H9 (cell line): ENCODE measurements at regions not wholly inside any gene's neighbourhood (a gene's known extent, or its start where the extent isn't known, plus 50 kb on each side); places are given as distances from the start of the nearest gene placed in this dataset.

Experiments
- DNase-seq: peaks from one replicate; pipeline ENCODE4 v3.0.0-alpha.2; 2017
- H2AFZ ChIP-seq: one replicate; pipeline ENCODE4 v1.6.1; 2013; ENCODE audit warnings: mild to moderate bottlenecking, low read length, control low read depth, moderate library complexity
- H2AK5ac ChIP-seq: 2 replicates; pipeline ENCODE4 v1.6.1; 2013; ENCODE audit warnings: low read length, control low read depth, mixed read lengths; ENCODE audit not compliant: insufficient read length
- H2BK120ac ChIP-seq: one replicate; pipeline ENCODE4 v1.6.1; 2013; ENCODE audit warnings: low read depth, mild to moderate bottlenecking, low read length, control low read depth, inconsistent platforms; ENCODE audit not compliant: poor library complexity, severe bottlenecking
- H2BK12ac ChIP-seq: 2 replicates; pipeline ENCODE4 v1.6.1; 2013; ENCODE audit warnings: low read length, control low read depth, mixed read lengths, low read depth; ENCODE audit not compliant: insufficient read length
- H2BK15ac ChIP-seq: 2 replicates; pipeline ENCODE4 v1.6.1; 2013; ENCODE audit warnings: low read depth, low read length, control low read depth
- H2BK20ac ChIP-seq: one replicate; pipeline ENCODE4 v1.6.1; 2013; ENCODE audit warnings: low read depth, mild to moderate bottlenecking, low read length, control low read depth, inconsistent platforms; ENCODE audit not compliant: poor library complexity, severe bottlenecking
- H2BK5ac ChIP-seq: 2 replicates; pipeline ENCODE4 v1.6.1; 2013; ENCODE audit warnings: low read length, control low read depth, mixed read lengths; ENCODE audit not compliant: insufficient read length
- H3K14ac ChIP-seq: 2 replicates; pipeline ENCODE4 v1.6.1; 2013; ENCODE audit warnings: low read length, control low read depth; ENCODE audit not compliant: insufficient read depth
- H3K18ac ChIP-seq: 2 replicates; pipeline ENCODE4 v1.6.1; 2013; ENCODE audit warnings: low read depth, mild to moderate bottlenecking, mixed read lengths, low read length, control low read depth; ENCODE audit not compliant: insufficient read length
- H3K23ac ChIP-seq: 2 replicates; pipeline ENCODE4 v1.6.1; 2013; ENCODE audit warnings: low read length, control low read depth, mixed read lengths, low read depth; ENCODE audit not compliant: insufficient read length
- H3K23me2 ChIP-seq: 2 replicates; pipeline ENCODE4 v1.6.1; 2013; ENCODE audit warnings: low read depth, mild to moderate bottlenecking, mixed read lengths, low read length, control low read depth; ENCODE audit not compliant: insufficient read length, poor library complexity, severe bottlenecking
- H3K27ac ChIP-seq: 2 replicates; pipeline ENCODE4 v1.5.1; 2013; ENCODE audit warnings: low read length, control low read depth, mixed read lengths, low read depth; ENCODE audit not compliant: insufficient read length
- H3K27me3 ChIP-seq: 2 replicates; pipeline ENCODE4 v1.6.1; 2013; ENCODE audit warnings: low read length, control low read depth, inconsistent platforms; ENCODE audit not compliant: insufficient read depth
- H3K4ac ChIP-seq: 2 replicates; pipeline ENCODE4 v1.6.1; 2013; ENCODE audit warnings: low read depth, mild to moderate bottlenecking, control low read depth, inconsistent platforms, low read length, moderate library complexity
- H3K4me1 ChIP-seq: 2 replicates; pipeline ENCODE4 v1.6.1; 2013; ENCODE audit warnings: low read length, control low read depth, inconsistent platforms; ENCODE audit not compliant: insufficient read depth
- H3K4me2 ChIP-seq: 2 replicates; pipeline ENCODE4 v1.6.1; 2013; ENCODE audit warnings: low read length, control low read depth, mixed read lengths; ENCODE audit not compliant: insufficient read length, insufficient read depth
- H3K56ac ChIP-seq: 2 replicates; pipeline ENCODE4 v1.6.1; 2013; ENCODE audit warnings: low read depth, mild to moderate bottlenecking, mixed read lengths, low read length, control low read depth; ENCODE audit not compliant: insufficient read length
- H3K79me1 ChIP-seq: 2 replicates; pipeline ENCODE4 v1.6.1; 2013; ENCODE audit warnings: low read depth, mild to moderate bottlenecking, moderate library complexity, low read length, control low read depth, inconsistent platforms; ENCODE audit not compliant: insufficient read depth, poor library complexity, severe bottlenecking
- H3K79me2 ChIP-seq: 2 replicates; pipeline ENCODE4 v1.6.1; 2013; ENCODE audit warnings: low read length, control low read depth, inconsistent platforms; ENCODE audit not compliant: insufficient read depth
- H3K9ac ChIP-seq: 2 replicates; pipeline ENCODE4 v1.6.1; 2013; ENCODE audit warnings: low read length, control low read depth, mixed read lengths; ENCODE audit not compliant: insufficient read length; ENCODE audit errors: extremely low read depth
- H3K9me3 ChIP-seq: one replicate; pipeline ENCODE4 v1.6.1; 2013; ENCODE audit warnings: low read depth, low read length, inconsistent platforms; ENCODE audit not compliant: control insufficient read depth
- H3T11ph ChIP-seq: one replicate; pipeline ENCODE4 v1.6.1; 2013; ENCODE audit warnings: mild to moderate bottlenecking, low read length, control low read depth, inconsistent platforms
- H4K20me1 ChIP-seq: one replicate; pipeline ENCODE4 v1.6.1; 2013; ENCODE audit not compliant: control insufficient read depth, insufficient read length, insufficient read depth
- H4K5ac ChIP-seq: 2 replicates; pipeline ENCODE4 v1.6.1; 2013; ENCODE audit warnings: low read depth, mild to moderate bottlenecking, mixed read lengths, low read length, control low read depth; ENCODE audit not compliant: insufficient read length
- H4K8ac ChIP-seq: replicated peaks from 2 replicates; pipeline ENCODE4 v1.6.1; 2013; ENCODE audit warnings: low read length, control low read depth, mixed read lengths, low read depth; ENCODE audit not compliant: insufficient read length
- H4K91ac ChIP-seq: 2 replicates; pipeline ENCODE4 v1.6.1; 2013; ENCODE audit warnings: low read depth, mild to moderate bottlenecking, moderate library complexity, mixed read lengths, low read length, control low read depth; ENCODE audit not compliant: insufficient read length
- H3K27ac Mint-ChIP-seq, 3 experiments: 2 replicates in 2 of 3; 3 replicates in 1 of 3; pipeline ENCODE4 v1.8.0; 2020 to 2021; ENCODE audit warnings: mixed read lengths in 3 of 3, mild to moderate bottlenecking in 1 of 3, moderate library complexity in 1 of 3
- H3K27me3 Mint-ChIP-seq: 2 replicates; pipeline ENCODE4 v1.8.0; 2021; ENCODE audit warnings: low read depth, mild to moderate bottlenecking, moderate library complexity, mixed read lengths
- H3K36me3 Mint-ChIP-seq, 3 experiments: 2 replicates in 2 of 3; 3 replicates in 1 of 3; pipeline ENCODE4 v1.8.0; 2020 to 2021; ENCODE audit warnings: low read depth in 3 of 3, mixed read lengths in 3 of 3; ENCODE audit not compliant: insufficient read depth in 1 of 3
- H3K4me1 Mint-ChIP-seq, 2 experiments: 2 replicates each; pipeline ENCODE4 v1.8.0; 2020; ENCODE audit warnings: mixed read lengths in 2 of 2
- H3K4me3 Mint-ChIP-seq, 2 experiments: 2 replicates in 1 of 2; 3 replicates in 1 of 2; pipeline ENCODE4 v1.8.0; 2020 to 2021; ENCODE audit warnings: mild to moderate bottlenecking in 2 of 2, mixed read lengths in 2 of 2, moderate library complexity in 1 of 2
- H3K9me3 Mint-ChIP-seq, 2 experiments: 2 replicates in 1 of 2; 3 replicates in 1 of 2; pipeline ENCODE4 v1.8.0; 2020; ENCODE audit warnings: mild to moderate bottlenecking in 2 of 2, mixed read lengths in 2 of 2, moderate library complexity in 1 of 2
- WGBS: extraction: QIAGEN DNeasy Blood & Tissue Kit; methylation state at CpG from one replicate; pipeline ENCODE4 v1.1.7; 2013; ENCODE audit warnings: missing lambda C conversion rate, low lambda C conversion rate, mixed read lengths; ENCODE audit not compliant: insufficient read length; ENCODE audit errors: extremely low coverage; 5-methylcytosine and 5-hydroxymethylcytosine counted together
- TF ChIP-seq, protein P1 (sequence below): fragments of 200-600 bp; sonication (generic); conservative IDR thresholded peaks from 3 replicates; pipeline ENCODE4 v1.8.0; 2021; ENCODE audit warnings: antibody characterized with exemption, mild to moderate bottlenecking

DNA sequence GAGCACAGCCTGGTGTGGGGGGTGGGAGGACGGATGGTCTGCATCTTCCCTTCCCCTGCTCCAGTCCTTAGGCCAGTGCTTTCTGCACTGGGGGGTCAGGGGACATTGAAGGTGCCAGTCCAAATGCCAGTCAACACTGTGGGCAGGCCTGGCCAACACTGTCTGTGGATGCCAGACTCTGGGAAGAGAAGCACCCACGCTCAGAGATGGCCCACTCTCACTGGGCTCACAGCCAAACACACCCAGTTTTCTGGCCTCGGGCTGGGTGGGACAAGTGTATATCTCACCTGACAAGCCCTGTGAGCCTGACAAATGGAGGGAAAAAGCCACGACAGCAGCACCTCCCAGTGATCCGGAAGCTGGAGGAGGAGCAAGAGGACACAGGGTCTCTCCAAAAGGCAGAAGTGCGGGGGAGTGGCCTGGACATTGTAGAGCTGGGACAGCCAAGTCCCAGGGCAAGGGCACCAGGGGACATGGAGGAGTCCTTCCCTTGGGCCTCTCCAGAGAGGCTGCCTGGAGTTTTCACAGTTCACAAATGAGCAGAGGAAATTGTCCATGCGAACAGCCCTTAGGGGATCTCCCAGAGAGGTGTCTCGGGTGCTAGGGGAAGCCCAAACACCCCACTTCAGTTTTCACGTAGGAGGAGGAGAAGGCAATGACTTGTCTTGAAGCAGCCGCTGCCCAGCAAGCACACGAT is 79.3 kb downstream of the SDC1 start:
- Histone ChIP-seq H3K4me1 (peaks cover 6% of the 10 kb centered on the region; the same call in 1 of the 2 replicates), H3K4me2 (no peak overlapping the region), H3K14ac (no peak overlapping the region), H3K9me3 (no peaks in the 10 kb centered on the region), H2BK20ac (no peak overlapping the region), H3K79me1 (no peaks in the 10 kb centered on the region), H2AK5ac (no peak overlapping the region), H2BK120ac (no peak overlapping the region), H2BK5ac (no peak overlapping the region), H3K79me2 (no peaks in the 10 kb centered on the region), H2BK12ac (no peak overlapping the region), H3K23me2 (no peaks in the 10 kb centered on the region), H2BK15ac (no peak overlapping the region), H3K23ac (no peak overlapping the region), H4K20me1 (no peaks in the 10 kb centered on the region), H2AFZ (no peak overlapping the region), H3K4ac (no peak overlapping the region), H3K27ac (no peak overlapping the region), H3K27me3 (no peaks in the 10 kb centered on the region), H3K18ac (no peak overlapping the region), H4K8ac (no peak overlapping the region), H4K91ac (no peak overlapping the region), H3T11ph (no peak overlapping the region), H4K5ac (no peak overlapping the region), H3K56ac (no peak overlapping the region), H3K9ac (no peak overlapping the region)
- Mint-ChIP-seq H3K27me3 (peaks cover 3% of the 10 kb centered on the region), H3K9me3 (no peaks in the 10 kb centered on the region; a peak in 1 of 5 replicates), H3K4me1 (peaks cover 39 to 48% of the 10 kb centered on the region in 2 experiments), H3K27ac (no peak overlapping the region; a peak in 1 of 7 replicates), H3K36me3 (no peaks in the 10 kb centered on the region), H3K4me3 (no peak overlapping the region)
- no CpG with 5 or more reads among the region's 11 CpGs for WGBS
- DNase-seq = no peak
- TF ChIP-seq, protein P1, sequence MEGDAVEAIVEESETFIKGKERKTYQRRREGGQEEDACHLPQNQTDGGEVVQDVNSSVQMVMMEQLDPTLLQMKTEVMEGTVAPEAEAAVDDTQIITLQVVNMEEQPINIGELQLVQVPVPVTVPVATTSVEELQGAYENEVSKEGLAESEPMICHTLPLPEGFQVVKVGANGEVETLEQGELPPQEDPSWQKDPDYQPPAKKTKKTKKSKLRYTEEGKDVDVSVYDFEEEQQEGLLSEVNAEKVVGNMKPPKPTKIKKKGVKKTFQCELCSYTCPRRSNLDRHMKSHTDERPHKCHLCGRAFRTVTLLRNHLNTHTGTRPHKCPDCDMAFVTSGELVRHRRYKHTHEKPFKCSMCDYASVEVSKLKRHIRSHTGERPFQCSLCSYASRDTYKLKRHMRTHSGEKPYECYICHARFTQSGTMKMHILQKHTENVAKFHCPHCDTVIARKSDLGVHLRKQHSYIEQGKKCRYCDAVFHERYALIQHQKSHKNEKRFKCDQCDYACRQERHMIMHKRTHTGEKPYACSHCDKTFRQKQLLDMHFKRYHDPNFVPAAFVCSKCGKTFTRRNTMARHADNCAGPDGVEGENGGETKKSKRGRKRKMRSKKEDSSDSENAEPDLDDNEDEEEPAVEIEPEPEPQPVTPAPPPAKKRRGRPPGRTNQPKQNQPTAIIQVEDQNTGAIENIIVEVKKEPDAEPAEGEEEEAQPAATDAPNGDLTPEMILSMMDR = no peak
